Fibroblast of upper back skin (primary cell): ENCODE measurements at regions not wholly inside any gene's neighbourhood (a gene's known extent, or its start where the extent isn't known, plus 50 kb on each side); places are given as distances from the start of the nearest gene placed in this dataset.
"Not testable (repeated sequence)": the region's sequence is repeated elsewhere in the genome, so short reads cannot be mapped to it uniquely, and the experiment has no call there.

Source experiments
- DNase-seq: peaks from one replicate; pipeline ENCODE4 v3.0.0-alpha.2; 2013

GRCh38 chr2:87415586-87416265 is 332.2 kb upstream of the PLGLB2 start:
- not testable (repeated sequence) for DNase-seq

GRCh38 chr2:87416266-87416592 is 331.7 kb upstream of the PLGLB2 start:
- DNase-seq: not testable (repeated sequence)

GRCh38 chr2:87417147-87417546 is 330.7 kb upstream of the PLGLB2 start:
- not testable (repeated sequence) for DNase-seq

- not testable (repeated sequence) for DNase-seq
Measured at GRCh38 chr2:87417742-87418567, 329.9 kb upstream of the PLGLB2 start.

- not testable (repeated sequence) for DNase-seq
Measured at GRCh38 chr2:87418823-87419822, 328.8 kb upstream of the PLGLB2 start.

- not testable (repeated sequence) for DNase-seq
Measured at GRCh38 chr2:87419980-87420379, 327.9 kb upstream of the PLGLB2 start.

- not testable (repeated sequence) for DNase-seq
Measured at GRCh38 chr2:87420954-87421353, 326.9 kb upstream of the PLGLB2 start.

GRCh38 chr2:87423796-87424762 is 323.8 kb upstream of the PLGLB2 start:
- DNase-seq: not testable (repeated sequence)

GRCh38 chr2:87424763-87425154 is 323.1 kb upstream of the PLGLB2 start:
- not testable (repeated sequence) for DNase-seq

GRCh38 chr2:87425191-87425590 is 322.7 kb upstream of the PLGLB2 start:
- DNase-seq: not testable (repeated sequence)

- DNase-seq: not testable (repeated sequence)
Measured at GRCh38 chr2:87425717-87426116, 322.2 kb upstream of the PLGLB2 start.

- not testable (repeated sequence) for DNase-seq
Measured at GRCh38 chr2:87428452-87429130, 319.3 kb upstream of the PLGLB2 start.

- not testable (repeated sequence) for DNase-seq
Measured at GRCh38 chr2:87429206-87429930, 318.5 kb upstream of the PLGLB2 start.

- DNase-seq: not testable (repeated sequence)
Measured at GRCh38 chr2:87429931-87430275, 318.0 kb upstream of the PLGLB2 start.

GRCh38 chr2:87431051-87431450 is 316.8 kb upstream of the PLGLB2 start:
- DNase-seq: not testable (repeated sequence)

GRCh38 chr2:87432711-87433453 is 315.0 kb upstream of the PLGLB2 start:
- DNase-seq: not testable (repeated sequence)

GRCh38 chr2:87436007-87436406 is 311.9 kb upstream of the PLGLB2 start:
- not testable (repeated sequence) for DNase-seq

GRCh38 chr2:87437701-87438260 is 310.1 kb upstream of the PLGLB2 start:
- not testable (repeated sequence) for DNase-seq

GRCh38 chr2:87438780-87439454 is 309.0 kb upstream of the PLGLB2 start:
- DNase-seq: not testable (repeated sequence)
